GM12874 (cell line): ENCODE measurements at regions not wholly inside any gene's neighbourhood (a gene's known extent, or its start where the extent isn't known, plus 50 kb on each side); places are given as distances from the start of the nearest gene placed in this dataset.

ENCODE experiments used
- CTCF ChIP-seq: IDR thresholded peaks from 2 replicates; pipeline ENCODE4 v1.5.1; 2011; ENCODE audit warnings: low read depth, mild to moderate bottlenecking, control low read depth, low read length, moderate library complexity; ENCODE audit not compliant: insufficient read depth

- no peak for TF ChIP-seq CTCF
Measured at GRCh38 chr13:32852526-32852925, 163.7 kb upstream of the KL start.

- no peak for TF ChIP-seq CTCF
Measured at GRCh38 chr13:32857077-32857476, 159.1 kb upstream of the KL start.

GRCh38 chr13:32857689-32858088, 158.5 kb upstream of the KL start:
- no peak for TF ChIP-seq CTCF

GRCh38 chr13:32859707-32860292, 156.4 kb upstream of the KL start:
- TF ChIP-seq CTCF, result no peak

- no peak for TF ChIP-seq CTCF
Measured at GRCh38 chr13:32861304-32861703, 154.9 kb upstream of the KL start.

GRCh38 chr13:32863596-32863995, 152.6 kb upstream of the KL start:
- no peak for TF ChIP-seq CTCF

- no peak for TF ChIP-seq CTCF
Measured at GRCh38 chr13:32866921-32867320, 149.3 kb upstream of the KL start.
